ENCODE measurements at regions not wholly inside any gene's neighbourhood (a gene's known extent, or its start where the extent isn't known, plus 50 kb on each side); places are given as distances from the start of the nearest gene placed in this dataset.

DNA sequence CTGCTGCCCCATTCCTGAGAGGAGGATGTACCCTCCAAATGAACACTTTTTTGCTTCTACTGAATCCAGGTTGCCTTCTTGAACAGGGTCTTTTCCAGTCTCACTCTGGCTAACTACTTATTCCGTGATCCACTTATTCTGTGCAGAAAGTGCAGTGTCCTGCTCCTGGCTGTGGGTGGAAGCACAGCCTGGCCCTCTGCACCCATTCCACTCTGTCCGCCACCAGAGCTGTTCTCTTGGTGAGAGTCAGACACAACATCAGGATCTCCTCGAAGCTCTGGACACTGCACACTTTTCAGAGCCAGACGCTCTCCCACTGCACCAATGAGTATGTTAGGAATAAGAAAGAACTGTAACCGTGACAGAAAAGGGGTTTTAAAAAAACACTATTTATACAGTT is 174.2 kb downstream of the MCHR2 start:
- ATAC-seq = 0 out of 2 replicates have a peak, but pooled peaks have one; percentile 47
- no peaks in the 10 kb centered on the region for H3K4me1 ChIP-seq (ENCODE audit: control insufficient read depth in 1 of 2, insufficient read depth in 2 of 2, low read length in 2 of 2)
- no peaks in the 10 kb centered on the region for H4K20me1 ChIP-seq (ENCODE audit: insufficient read depth)
- H3K79me2 ChIP-seq (ENCODE audit: insufficient read depth, low read length) = no peaks in the 10 kb centered on the region
- ChIA-PET RAD21 (ENCODE audit: low non-redundant PET in 1 of 2, low total read pairs in 2 of 2, uncharacterized antibody in 2 of 2, unreplicated experiment in 2 of 2) (no interaction called here), POLR2A (no interaction called here), CTCF (interaction anchor here (1.7 kb wide), 1 partner anchor 489 kb away, joined by 5 read pairs; no protein-coding TSS in a partner anchor)
- intact Hi-C loops (cut with micrococcal nuclease) = loop anchor here (5.0 kb wide), 2 partner anchors 353 to 488 kb away; no protein-coding TSS in a partner anchor
- no peaks in the 10 kb centered on the region for H3K9me2 ChIP-seq (ENCODE audit: insufficient read depth)
- no peak overlapping the region for H3K4me2 ChIP-seq (ENCODE audit: low read length)
- H3K9ac ChIP-seq (ENCODE audit: low read length) = no peak overlapping the region
- no peak overlapping the region for H3K27ac ChIP-seq (ENCODE audit: low read depth, low read length)
- no peak overlapping the region for H2AFZ ChIP-seq (ENCODE audit: low read depth, low read length, poor library complexity, severe bottlenecking)
- no peaks in the 10 kb centered on the region for H3K36me3 ChIP-seq (ENCODE audit: control insufficient read depth in 1 of 2, insufficient read depth in 2 of 2, low read length in 2 of 2)
- BruUV-seq (replicated peaks) = no TSS peak
- no peak overlapping the region for H3K4me3 ChIP-seq (replicated peaks in 1 of 2; ENCODE audit: low read depth in 1 of 2, low read length in 2 of 2)
- TF ChIP-seq ZNF274 (IDR thresholded peaks at IDR 0.05; ENCODE audit: low read depth, low read length) (no peak), TCF7L2 (IDR thresholded peaks at IDR 0.05; ENCODE audit: borderline replicate concordance, extremely low read depth, insufficient read depth, insufficient read length) (no peak), EGR1 (IDR thresholded peaks at IDR 0.05; ENCODE audit: low read depth) (no peak), YY1 (IDR thresholded peaks at IDR 0.05; ENCODE audit: extremely low read depth, insufficient replicate concordance, low read depth, low read length) (no peak), JUND (IDR thresholded peaks at IDR 0.05) (no peak), SRF (IDR thresholded peaks at IDR 0.05; ENCODE audit: low read depth) (no peak), ZFX (IDR thresholded peaks at IDR 0.05) (no peak), SP1 (IDR thresholded peaks at IDR 0.05; ENCODE audit: low read depth) (no peak), FOSL1 (IDR thresholded peaks at IDR 0.05; ENCODE audit: low read depth) (no peak), CBX3 (IDR thresholded peaks at IDR 0.05; ENCODE audit: low read depth) (no peak), CEBPB (IDR thresholded peaks at IDR 0.05; ENCODE audit: low read depth) (no peak), ELF1 (IDR thresholded peaks at IDR 0.05; ENCODE audit: borderline replicate concordance, low read depth) (no peak), SIN3A (IDR thresholded peaks at IDR 0.05; ENCODE audit: low read depth) (no peak), RAD21 (IDR thresholded peaks at IDR 0.05; ENCODE audit: low read depth) (no peak), POLR2AphosphoS5 (IDR thresholded peaks at IDR 0.05; ENCODE audit: low read depth, low read length) (no peak), EZH2 (IDR thresholded peaks at IDR 0.05) (no peak)
- TF ChIP-seq, protein P1, sequence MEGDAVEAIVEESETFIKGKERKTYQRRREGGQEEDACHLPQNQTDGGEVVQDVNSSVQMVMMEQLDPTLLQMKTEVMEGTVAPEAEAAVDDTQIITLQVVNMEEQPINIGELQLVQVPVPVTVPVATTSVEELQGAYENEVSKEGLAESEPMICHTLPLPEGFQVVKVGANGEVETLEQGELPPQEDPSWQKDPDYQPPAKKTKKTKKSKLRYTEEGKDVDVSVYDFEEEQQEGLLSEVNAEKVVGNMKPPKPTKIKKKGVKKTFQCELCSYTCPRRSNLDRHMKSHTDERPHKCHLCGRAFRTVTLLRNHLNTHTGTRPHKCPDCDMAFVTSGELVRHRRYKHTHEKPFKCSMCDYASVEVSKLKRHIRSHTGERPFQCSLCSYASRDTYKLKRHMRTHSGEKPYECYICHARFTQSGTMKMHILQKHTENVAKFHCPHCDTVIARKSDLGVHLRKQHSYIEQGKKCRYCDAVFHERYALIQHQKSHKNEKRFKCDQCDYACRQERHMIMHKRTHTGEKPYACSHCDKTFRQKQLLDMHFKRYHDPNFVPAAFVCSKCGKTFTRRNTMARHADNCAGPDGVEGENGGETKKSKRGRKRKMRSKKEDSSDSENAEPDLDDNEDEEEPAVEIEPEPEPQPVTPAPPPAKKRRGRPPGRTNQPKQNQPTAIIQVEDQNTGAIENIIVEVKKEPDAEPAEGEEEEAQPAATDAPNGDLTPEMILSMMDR (IDR thresholded peaks at IDR 0.05 in 2 of 3, conservative IDR thresholded peaks at IDR 0.05 in 1 of 3; ENCODE audit: borderline replicate concordance in 1 of 3, insufficient read depth in 1 of 3, low read depth in 2 of 3, low read length in 2 of 3) = no peak
- TF ChIP-seq, protein P2, sequence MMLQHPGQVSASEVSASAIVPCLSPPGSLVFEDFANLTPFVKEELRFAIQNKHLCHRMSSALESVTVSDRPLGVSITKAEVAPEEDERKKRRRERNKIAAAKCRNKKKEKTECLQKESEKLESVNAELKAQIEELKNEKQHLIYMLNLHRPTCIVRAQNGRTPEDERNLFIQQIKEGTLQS (IDR thresholded peaks at IDR 0.05) = no peak
- TF ChIP-seq, protein P3, sequence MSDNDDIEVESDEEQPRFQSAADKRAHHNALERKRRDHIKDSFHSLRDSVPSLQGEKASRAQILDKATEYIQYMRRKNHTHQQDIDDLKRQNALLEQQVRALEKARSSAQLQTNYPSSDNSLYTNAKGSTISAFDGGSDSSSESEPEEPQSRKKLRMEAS (IDR thresholded peaks at IDR 0.05) = no peak
- TF ChIP-seq, protein P4, sequence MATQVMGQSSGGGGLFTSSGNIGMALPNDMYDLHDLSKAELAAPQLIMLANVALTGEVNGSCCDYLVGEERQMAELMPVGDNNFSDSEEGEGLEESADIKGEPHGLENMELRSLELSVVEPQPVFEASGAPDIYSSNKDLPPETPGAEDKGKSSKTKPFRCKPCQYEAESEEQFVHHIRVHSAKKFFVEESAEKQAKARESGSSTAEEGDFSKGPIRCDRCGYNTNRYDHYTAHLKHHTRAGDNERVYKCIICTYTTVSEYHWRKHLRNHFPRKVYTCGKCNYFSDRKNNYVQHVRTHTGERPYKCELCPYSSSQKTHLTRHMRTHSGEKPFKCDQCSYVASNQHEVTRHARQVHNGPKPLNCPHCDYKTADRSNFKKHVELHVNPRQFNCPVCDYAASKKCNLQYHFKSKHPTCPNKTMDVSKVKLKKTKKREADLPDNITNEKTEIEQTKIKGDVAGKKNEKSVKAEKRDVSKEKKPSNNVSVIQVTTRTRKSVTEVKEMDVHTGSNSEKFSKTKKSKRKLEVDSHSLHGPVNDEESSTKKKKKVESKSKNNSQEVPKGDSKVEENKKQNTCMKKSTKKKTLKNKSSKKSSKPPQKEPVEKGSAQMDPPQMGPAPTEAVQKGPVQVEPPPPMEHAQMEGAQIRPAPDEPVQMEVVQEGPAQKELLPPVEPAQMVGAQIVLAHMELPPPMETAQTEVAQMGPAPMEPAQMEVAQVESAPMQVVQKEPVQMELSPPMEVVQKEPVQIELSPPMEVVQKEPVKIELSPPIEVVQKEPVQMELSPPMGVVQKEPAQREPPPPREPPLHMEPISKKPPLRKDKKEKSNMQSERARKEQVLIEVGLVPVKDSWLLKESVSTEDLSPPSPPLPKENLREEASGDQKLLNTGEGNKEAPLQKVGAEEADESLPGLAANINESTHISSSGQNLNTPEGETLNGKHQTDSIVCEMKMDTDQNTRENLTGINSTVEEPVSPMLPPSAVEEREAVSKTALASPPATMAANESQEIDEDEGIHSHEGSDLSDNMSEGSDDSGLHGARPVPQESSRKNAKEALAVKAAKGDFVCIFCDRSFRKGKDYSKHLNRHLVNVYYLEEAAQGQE (IDR thresholded peaks at IDR 0.05; ENCODE audit: low read depth) = no peak
- H3K27me3 ChIP-seq (ENCODE audit: insufficient read depth, low read length) = no peaks in the 10 kb centered on the region
- DNase-seq (ENCODE audit: low read depth, low spot score) = no peak
- H3K9me3 ChIP-seq (ENCODE audit: control insufficient read depth in 1 of 2, insufficient read depth in 1 of 2, low read depth in 1 of 2, low read length in 2 of 2) = no peaks in the 10 kb centered on the region

All from HCT116 (cell line).